ENCODE measurements at regions not wholly inside any gene's neighbourhood (a gene's known extent, or its start where the extent isn't known, plus 50 kb on each side); places are given as distances from the start of the nearest gene placed in this dataset.

GRCh38 chr6:48658915-48659314 lies 547.9 kb upstream of the PTCHD4 start:
- TF ChIP-seq CTCF (conservative IDR thresholded peaks at IDR 0.05; ENCODE audit: low read depth, low read length) (no peak), EZH2 (IDR thresholded peaks at IDR 0.05; ENCODE audit: low read length, unreplicated experiment) (no peak), EZH2phosphoT487 (IDR thresholded peaks at IDR 0.05; ENCODE audit: borderline replicate concordance, low read length) (no peak)

All from PC-3 (cell line).